GM12878 (cell line): ENCODE measurements at regions not wholly inside any gene's neighbourhood (a gene's known extent, or its start where the extent isn't known, plus 50 kb on each side); places are given as distances from the start of the nearest gene placed in this dataset.
A peak's percentile ranks its signal among the peaks of the same experiment; 100 is the strongest.

Source experiments
- CTCF ChIP-seq, 3 experiments: IDR thresholded peaks in 2 of 3; conservative IDR thresholded peaks in 1 of 3; 2 replicates each; pipeline ENCODE4 v1.5.1; 2011; ENCODE audit warnings: low read depth in 3 of 3, low read length in 3 of 3, mild to moderate bottlenecking in 3 of 3, control low read depth in 2 of 3, moderate library complexity in 2 of 3, inconsistent platforms in 1 of 3, mixed read lengths in 1 of 3; ENCODE audit not compliant: control insufficient read depth in 2 of 3, insufficient read depth in 1 of 3; ENCODE audit errors: extremely low read depth in 1 of 3
- E2F4 ChIP-seq: IDR thresholded peaks from 2 replicates; pipeline ENCODE4 v1.6.1; 2012; ENCODE audit warnings: low read depth, low read length, improper control_type of control experiment
- EZH2 ChIP-seq: IDR thresholded peaks from 2 replicates; pipeline ENCODE4 v1.6.1; 2012; ENCODE audit warnings: low read depth, mild to moderate bottlenecking, control low read depth, inconsistent platforms, low read length, borderline replicate concordance; ENCODE audit not compliant: control insufficient read depth
- KDM1A ChIP-seq: fragments of 200-600 bp; sonication (generic); IDR thresholded peaks from 2 replicates; pipeline ENCODE4 v1.6.1; 2016; ENCODE audit warnings: borderline replicate concordance
- POLR2A ChIP-seq: IDR thresholded peaks from 2 replicates; pipeline ENCODE4 v1.6.1; 2011; ENCODE audit warnings: low read depth, mild to moderate bottlenecking, low read length
- POLR2AphosphoS5 ChIP-seq: IDR thresholded peaks from 2 replicates; pipeline ENCODE4 v1.6.1; 2011; ENCODE audit warnings: mild to moderate bottlenecking, low read length, inconsistent platforms
- SPI1 ChIP-seq: IDR thresholded peaks from 2 replicates; pipeline ENCODE4 v1.6.1; 2011; ENCODE audit warnings: low read depth, mild to moderate bottlenecking, low read length, moderate library complexity, borderline replicate concordance; ENCODE audit not compliant: insufficient read depth

GRCh38 chr21:20443558-20444155 is 554.6 kb upstream of the NCAM2 start:
- TF ChIP-seq CTCF (IDR thresholded peaks at IDR 0.05 in 2 of 3, conservative IDR thresholded peaks at IDR 0.05 in 1 of 3; ENCODE audit: control insufficient read depth in 2 of 3, extremely low read depth in 1 of 3, insufficient read depth in 1 of 3, low read depth in 3 of 3, low read length in 3 of 3) (peak in 1 of 3 experiments; percentile 27; a peak in 3 of 6 replicates), POLR2A (no peak), EZH2 (no peak), KDM1A (no peak), E2F4 (no peak), POLR2AphosphoS5 (no peak), SPI1 (no peak)
